BE2C (cell line): ENCODE measurements at regions not wholly inside any gene's neighbourhood (a gene's known extent, or its start where the extent isn't known, plus 50 kb on each side); places are given as distances from the start of the nearest gene placed in this dataset.

Experiments used
- DNase-seq: peaks from one replicate; pipeline ENCODE4 v3.0.0-alpha.2; 2020
- H3K27me3 ChIP-seq: fragments of 250-450 bp; sonication (Bioruptor Pico); 2 replicates; pipeline ENCODE4 v1.5.1; 2020; ENCODE audit warnings: mild to moderate bottlenecking
- H3K36me3 ChIP-seq: fragments of 250-450 bp; sonication (Bioruptor Pico); 2 replicates; pipeline ENCODE4 v1.5.1; 2020; ENCODE audit warnings: mild to moderate bottlenecking
- H3K4me1 ChIP-seq: fragments of 250-450 bp; sonication (Bioruptor Pico); 2 replicates; pipeline ENCODE4 v1.5.1; 2020
- H3K4me3 ChIP-seq: 2 replicates; pipeline ENCODE4 v1.5.1; 2011; ENCODE audit warnings: low read depth, low read length
- H3K9me3 ChIP-seq: fragments of 250-450 bp; sonication (Bioruptor Pico); 2 replicates; pipeline ENCODE4 v1.5.1; 2020
- CTCF ChIP-seq: IDR thresholded peaks from 2 replicates; pipeline ENCODE4 v1.5.1; 2012; ENCODE audit warnings: mild to moderate bottlenecking, low read depth, low read length

- no peaks in the 10 kb centered on the region; the same call in none of the 2 replicates for H3K27me3 ChIP-seq
- H3K4me3 ChIP-seq = no peak overlapping the region
- H3K36me3 ChIP-seq = no peaks in the 10 kb centered on the region
- H3K9me3 ChIP-seq = no peaks in the 10 kb centered on the region
- no peak for TF ChIP-seq CTCF
- DNase-seq = no peak
- H3K4me1 ChIP-seq = no peaks in the 10 kb centered on the region
These were observed 449.4 kb upstream of the TENM4 start for GRCh38 chr11:79890272-79890671.

DNA sequence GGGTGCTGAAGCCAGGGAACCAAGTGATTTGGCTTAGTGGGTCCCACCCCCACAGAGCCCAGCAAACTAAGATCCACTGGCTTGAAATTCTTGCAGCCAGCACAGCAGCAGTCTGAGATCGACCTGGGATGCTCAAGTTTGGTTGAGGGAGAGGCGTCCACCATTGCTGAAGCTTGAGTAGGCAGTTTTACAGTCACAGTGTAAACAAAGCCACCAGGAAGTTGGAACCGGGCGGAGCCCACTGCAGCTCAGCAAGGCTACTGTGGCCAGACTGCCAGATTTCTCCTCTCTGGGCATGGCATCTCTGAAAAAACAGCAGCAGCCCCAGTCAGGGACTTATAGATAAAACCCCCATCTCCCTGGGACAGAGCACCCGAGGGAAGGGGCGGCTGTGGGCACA is 424.1 kb upstream of the TENM4 start:
- Histone ChIP-seq H3K4me1 (no peaks in the 10 kb centered on the region), H3K27me3 (no peaks in the 10 kb centered on the region), H3K36me3 (no peaks in the 10 kb centered on the region), H3K9me3 (no peaks in the 10 kb centered on the region), H3K4me3 (no peak overlapping the region)
- no peak for TF ChIP-seq CTCF
- no peak for DNase-seq

DNA sequence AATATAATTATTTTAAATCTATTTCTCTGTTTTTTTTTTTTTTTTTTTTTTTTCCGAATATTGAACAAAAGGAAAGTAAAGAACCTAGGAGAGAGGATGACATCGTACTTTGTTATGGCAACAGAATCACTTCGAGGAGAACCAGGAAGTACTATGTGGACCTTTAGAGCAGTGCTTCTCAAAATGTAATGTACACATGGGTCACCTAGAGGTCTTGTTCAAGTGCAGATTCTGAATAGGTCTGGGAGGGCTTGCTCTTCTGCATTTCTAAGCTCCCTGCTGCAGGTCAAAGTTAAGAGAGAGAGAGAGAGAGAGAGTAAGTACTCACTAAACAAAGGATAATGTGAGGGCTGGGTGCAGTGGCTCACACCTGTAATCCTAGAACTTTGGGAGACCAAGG is 419.5 kb upstream of the TENM4 start:
- no peak overlapping the region for H3K4me3 ChIP-seq
- H3K4me1 ChIP-seq = no peaks in the 10 kb centered on the region
- DNase-seq = no peak
- H3K36me3 ChIP-seq = no peaks in the 10 kb centered on the region
- TF ChIP-seq CTCF = no peak
- H3K27me3 ChIP-seq = no peaks in the 10 kb centered on the region
- no peaks in the 10 kb centered on the region; the same call in 1 of the 2 replicates for H3K9me3 ChIP-seq

DNA sequence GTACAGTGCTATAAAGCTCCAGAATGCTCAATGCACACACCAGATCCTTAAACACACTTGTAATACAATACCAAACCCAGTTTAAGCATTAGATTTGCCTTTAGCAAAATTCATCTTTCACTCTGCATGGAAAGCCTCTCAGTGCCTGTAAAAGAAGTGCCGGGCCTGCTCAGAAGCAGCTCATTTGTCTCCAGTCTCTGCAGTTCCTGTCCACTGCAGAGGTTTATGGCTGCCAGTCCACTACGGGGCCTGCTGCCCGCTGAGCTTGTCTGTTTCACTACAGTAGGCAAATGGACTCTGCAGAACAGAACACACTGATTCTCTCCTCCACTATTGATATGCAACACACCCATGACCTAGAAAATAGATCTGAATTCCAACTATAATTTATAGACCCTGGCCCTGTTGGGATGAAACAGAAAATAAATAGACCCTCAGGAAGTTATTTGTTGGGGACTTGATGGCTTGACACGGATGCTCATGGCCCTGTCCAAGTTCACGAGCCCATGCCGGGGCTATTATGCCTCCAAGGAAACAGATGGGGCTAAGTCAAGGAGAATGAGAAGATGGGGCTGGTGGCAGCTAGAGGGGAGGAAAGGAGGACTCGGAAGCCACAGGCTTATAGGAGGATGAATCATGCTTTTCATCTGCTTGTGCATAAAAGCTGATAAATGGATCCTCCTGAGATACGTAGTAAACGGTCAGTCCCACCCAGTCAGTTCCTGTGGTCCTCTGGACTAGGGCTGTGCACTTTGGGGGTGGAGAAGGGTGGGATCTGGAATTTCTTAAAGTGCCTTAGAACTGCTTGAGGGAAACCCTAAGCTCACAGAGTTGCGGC is 416.8 kb upstream of the TENM4 start:
- Histone ChIP-seq H3K27me3 (no peaks in the 10 kb centered on the region), H3K9me3 (no peaks in the 10 kb centered on the region; the same call in 1 of the 2 replicates), H3K4me1 (no peaks in the 10 kb centered on the region), H3K36me3 (no peaks in the 10 kb centered on the region), H3K4me3 (no peak overlapping the region)
- TF ChIP-seq CTCF = no peak
- no peak for DNase-seq

- TF ChIP-seq CTCF = no peak
- Histone ChIP-seq H3K36me3 (no peaks in the 10 kb centered on the region), H3K4me3 (no peak overlapping the region), H3K27me3 (no peaks in the 10 kb centered on the region), H3K9me3 (no peaks in the 10 kb centered on the region), H3K4me1 (no peaks in the 10 kb centered on the region)
- DNase-seq = no peak
These were observed 411.3 kb upstream of the TENM4 start for GRCh38 chr11:79852176-79852575.

GRCh38 chr11:79845002-79845709 is 404.3 kb upstream of the TENM4 start:
- TF ChIP-seq CTCF = no peak
- Histone ChIP-seq H3K9me3 (no peaks in the 10 kb centered on the region), H3K36me3 (no peaks in the 10 kb centered on the region), H3K27me3 (no peaks in the 10 kb centered on the region), H3K4me3 (no peak overlapping the region), H3K4me1 (no peaks in the 10 kb centered on the region)
- no peak for DNase-seq
